GM23248 (cell line): ENCODE measurements at regions not wholly inside any gene's neighbourhood (a gene's known extent, or its start where the extent isn't known, plus 50 kb on each side); places are given as distances from the start of the nearest gene placed in this dataset.

Source experiments
- EZH2 ChIP-seq: fragments of 200-600 bp; sonication (generic); IDR thresholded peaks from 2 replicates; pipeline ENCODE4 v1.6.1; 2018; ENCODE audit warnings: antibody characterized with exemption, mild to moderate bottlenecking; ENCODE audit not compliant: insufficient read depth, poor library complexity, severe bottlenecking
- EZH2phosphoT487 ChIP-seq: fragments of 200-600 bp; sonication (generic); IDR thresholded peaks from 2 replicates; pipeline ENCODE4 v1.6.1; 2018; ENCODE audit warnings: antibody characterized with exemption, moderate library complexity, mild to moderate bottlenecking, low read depth; ENCODE audit not compliant: insufficient read depth

DNA sequence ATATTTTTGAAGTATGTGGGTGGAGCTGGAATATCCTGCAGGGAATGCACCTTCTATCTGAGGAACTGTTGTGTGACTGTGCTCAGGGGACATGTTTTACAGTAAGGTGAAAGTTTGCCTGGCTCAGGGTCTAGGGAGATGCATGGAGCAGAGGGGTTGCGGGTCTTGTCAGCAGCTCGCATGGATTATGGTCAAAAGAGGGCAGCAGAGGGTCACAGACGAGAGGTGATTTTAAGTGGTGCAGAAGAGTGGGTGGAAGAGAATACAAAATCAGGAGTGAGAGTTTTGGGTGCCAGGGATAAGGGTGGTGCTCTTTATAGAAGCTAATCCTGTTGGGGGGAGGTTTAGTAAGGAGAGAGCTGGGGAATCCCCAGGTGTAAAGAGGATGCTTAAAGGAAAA is 53.5 kb upstream of the GRIN3A start:
- no peak for TF ChIP-seq EZH2
- TF ChIP-seq EZH2phosphoT487 = no peak
